ENCODE measurements at regions not wholly inside any gene's neighbourhood (a gene's known extent, or its start where the extent isn't known, plus 50 kb on each side); places are given as distances from the start of the nearest gene placed in this dataset.

DNA sequence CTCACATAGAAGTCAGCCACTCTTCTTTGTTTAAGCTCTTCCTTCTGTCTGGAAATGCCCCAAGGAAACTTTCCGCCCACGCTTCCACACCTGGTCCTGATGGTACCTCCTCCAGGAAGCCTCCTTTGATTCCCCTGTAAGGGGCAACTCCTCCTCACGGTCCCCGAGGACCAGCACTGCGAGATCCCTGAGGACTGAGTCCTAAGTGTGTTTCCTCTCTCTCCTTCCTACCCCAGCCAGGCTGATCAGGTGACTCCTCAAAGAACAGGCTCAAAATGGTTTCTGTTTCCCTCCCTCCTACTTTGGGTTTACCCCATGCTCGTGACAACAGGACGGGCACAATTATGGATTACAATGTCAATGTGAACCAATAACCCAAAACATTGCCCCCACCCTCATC, 63.0 kb upstream of the MED9 start:
- TF ChIP-seq, protein P1, sequence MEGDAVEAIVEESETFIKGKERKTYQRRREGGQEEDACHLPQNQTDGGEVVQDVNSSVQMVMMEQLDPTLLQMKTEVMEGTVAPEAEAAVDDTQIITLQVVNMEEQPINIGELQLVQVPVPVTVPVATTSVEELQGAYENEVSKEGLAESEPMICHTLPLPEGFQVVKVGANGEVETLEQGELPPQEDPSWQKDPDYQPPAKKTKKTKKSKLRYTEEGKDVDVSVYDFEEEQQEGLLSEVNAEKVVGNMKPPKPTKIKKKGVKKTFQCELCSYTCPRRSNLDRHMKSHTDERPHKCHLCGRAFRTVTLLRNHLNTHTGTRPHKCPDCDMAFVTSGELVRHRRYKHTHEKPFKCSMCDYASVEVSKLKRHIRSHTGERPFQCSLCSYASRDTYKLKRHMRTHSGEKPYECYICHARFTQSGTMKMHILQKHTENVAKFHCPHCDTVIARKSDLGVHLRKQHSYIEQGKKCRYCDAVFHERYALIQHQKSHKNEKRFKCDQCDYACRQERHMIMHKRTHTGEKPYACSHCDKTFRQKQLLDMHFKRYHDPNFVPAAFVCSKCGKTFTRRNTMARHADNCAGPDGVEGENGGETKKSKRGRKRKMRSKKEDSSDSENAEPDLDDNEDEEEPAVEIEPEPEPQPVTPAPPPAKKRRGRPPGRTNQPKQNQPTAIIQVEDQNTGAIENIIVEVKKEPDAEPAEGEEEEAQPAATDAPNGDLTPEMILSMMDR (conservative IDR thresholded peaks at IDR 0.05), result no peak
- Mint-ChIP-seq H3K4me3 (no peak overlapping the region), H3K4me1 (ENCODE audit: unreplicated experiment) (peaks cover 3% of the 10 kb centered on the region), H3K36me3 (no peaks in the 10 kb centered on the region), H3K27ac (no peak overlapping the region), H3K9me3 (peaks cover 5% of the 10 kb centered on the region), H3K27me3 (peaks cover 16% of the 10 kb centered on the region)
- no peak for DNase-seq (ENCODE audit: extremely low spot score, unreplicated experiment)

GRCh38 chr17:17414341-17414805, 62.4 kb upstream of the MED9 start:
- Mint-ChIP-seq H3K9me3 (peaks cover 5% of the 10 kb centered on the region), H3K4me3 (no peak overlapping the region), H3K27ac (no peak overlapping the region), H3K4me1 (ENCODE audit: unreplicated experiment) (peaks cover 3% of the 10 kb centered on the region), H3K36me3 (no peaks in the 10 kb centered on the region), H3K27me3 (peaks cover 16% of the 10 kb centered on the region)
- no peak for DNase-seq (ENCODE audit: extremely low spot score, unreplicated experiment)
- TF ChIP-seq, protein P1 (conservative IDR thresholded peaks at IDR 0.05), result no peak

- Mint-ChIP-seq H3K27ac (no peak overlapping the region), H3K9me3 (peaks cover 5% of the 10 kb centered on the region), H3K4me1 (ENCODE audit: unreplicated experiment) (peaks cover 3% of the 10 kb centered on the region), H3K4me3 (no peak overlapping the region), H3K36me3 (no peaks in the 10 kb centered on the region), H3K27me3 (peaks cover 15% of the 10 kb centered on the region)
- TF ChIP-seq, protein P1 (conservative IDR thresholded peaks at IDR 0.05), result no peak
- DNase-seq (ENCODE audit: extremely low spot score, unreplicated experiment), result no peak
Measured at GRCh38 chr17:17415006-17415405, 61.8 kb upstream of the MED9 start.

DNA sequence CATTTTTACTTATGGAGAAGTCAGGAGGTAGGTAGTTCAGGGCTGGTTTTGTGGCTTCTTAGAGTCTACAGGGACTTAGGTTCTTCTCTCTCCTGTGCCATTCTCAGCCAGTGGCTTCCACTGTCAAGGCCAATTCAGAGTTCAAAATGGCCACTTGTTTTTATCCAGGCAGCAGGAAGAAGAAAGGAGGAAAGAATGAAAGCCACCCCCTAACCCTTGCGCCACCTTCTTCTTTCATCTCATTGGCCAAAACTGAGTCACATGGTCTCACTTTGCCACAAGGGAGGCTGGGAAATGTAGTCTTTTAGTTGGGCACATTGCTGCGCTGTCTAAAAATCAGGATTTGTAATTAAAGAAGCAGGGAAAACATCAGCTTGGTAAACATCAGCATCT, 60.8 kb upstream of the MED9 start:
- no peaks in the 10 kb centered on the region for H3K36me3 Mint-ChIP-seq
- peaks cover 5% of the 10 kb centered on the region for H3K9me3 Mint-ChIP-seq
- no peak overlapping the region for H3K4me3 Mint-ChIP-seq
- peaks cover 13% of the 10 kb centered on the region for H3K27me3 Mint-ChIP-seq
- H3K4me1 Mint-ChIP-seq (ENCODE audit: unreplicated experiment), result peaks cover 3% of the 10 kb centered on the region
- TF ChIP-seq, protein P1 (conservative IDR thresholded peaks at IDR 0.05), result no peak
- DNase-seq (ENCODE audit: extremely low spot score, unreplicated experiment), result no peak
- H3K27ac Mint-ChIP-seq, result peak overlapping the region; percentile 74

DNA sequence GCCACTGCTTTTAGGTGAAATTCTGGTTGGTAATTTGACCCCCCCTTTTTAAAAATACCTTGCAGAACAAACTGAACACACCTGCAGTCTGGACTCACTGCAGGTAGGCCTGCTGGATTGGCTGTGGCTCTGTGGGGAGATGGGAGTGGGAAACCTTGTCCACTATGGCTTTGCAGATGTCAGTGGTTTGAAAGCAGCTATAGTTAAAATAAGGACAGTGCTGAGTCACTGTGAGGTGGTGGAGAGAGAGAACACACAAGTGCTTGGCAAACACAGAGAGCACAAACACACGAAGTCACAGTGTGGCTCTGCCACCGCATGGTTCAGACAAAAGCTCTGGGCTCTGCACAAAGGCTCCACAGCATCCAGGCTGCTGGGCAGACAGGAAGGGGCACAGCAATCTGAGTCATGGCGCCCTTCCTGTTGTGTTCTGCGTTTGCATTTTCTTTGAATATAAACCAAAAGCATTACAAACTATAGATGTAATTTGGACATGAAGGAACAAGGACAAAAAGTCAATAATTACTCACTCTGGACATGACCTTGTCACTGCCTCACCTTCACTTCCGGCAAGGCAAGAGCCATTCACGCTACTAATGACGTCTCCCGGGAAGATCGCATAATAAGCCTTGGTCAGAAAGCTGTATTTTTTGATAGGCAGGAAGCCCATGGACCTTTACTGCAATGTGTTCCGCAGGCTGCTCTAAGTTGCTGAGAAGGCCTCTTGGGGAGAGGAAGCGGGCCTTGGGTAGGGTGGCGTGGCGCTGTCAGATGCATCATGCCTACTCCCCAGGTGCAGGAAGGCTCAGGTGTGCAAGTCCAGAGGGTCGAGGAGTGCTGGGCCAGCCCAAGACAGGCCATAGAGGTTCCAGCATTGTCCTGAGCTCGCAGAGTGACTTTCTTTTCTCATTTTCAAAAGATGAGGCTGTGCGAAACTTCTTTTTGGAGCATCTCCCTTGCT, 60.1 kb upstream of the MED9 start:
- Mint-ChIP-seq H3K27me3 (peaks cover 10% of the 10 kb centered on the region), H3K27ac (peak overlapping the region; percentile 74)
- no peak for DNase-seq (ENCODE audit: extremely low spot score, unreplicated experiment)

More for the DNA sequence above, 60.1 kb upstream of the MED9 start:
- peaks cover 5% of the 10 kb centered on the region for H3K9me3 Mint-ChIP-seq
- TF ChIP-seq, protein P1 (conservative IDR thresholded peaks at IDR 0.05), result no peak
- H3K4me1 Mint-ChIP-seq (ENCODE audit: unreplicated experiment), result peaks cover 3% of the 10 kb centered on the region
- no peak overlapping the region for H3K4me3 Mint-ChIP-seq
- no peaks in the 10 kb centered on the region for H3K36me3 Mint-ChIP-seq
